EH (cell line): ENCODE measurements at regions not wholly inside any gene's neighbourhood (a gene's known extent, or its start where the extent isn't known, plus 50 kb on each side); places are given as distances from the start of the nearest gene placed in this dataset.

Source experiments
- DNase-seq: peaks from one replicate; pipeline ENCODE4 v3.0.0-alpha.2; 2015; ENCODE audit warnings: low read depth

DNA sequence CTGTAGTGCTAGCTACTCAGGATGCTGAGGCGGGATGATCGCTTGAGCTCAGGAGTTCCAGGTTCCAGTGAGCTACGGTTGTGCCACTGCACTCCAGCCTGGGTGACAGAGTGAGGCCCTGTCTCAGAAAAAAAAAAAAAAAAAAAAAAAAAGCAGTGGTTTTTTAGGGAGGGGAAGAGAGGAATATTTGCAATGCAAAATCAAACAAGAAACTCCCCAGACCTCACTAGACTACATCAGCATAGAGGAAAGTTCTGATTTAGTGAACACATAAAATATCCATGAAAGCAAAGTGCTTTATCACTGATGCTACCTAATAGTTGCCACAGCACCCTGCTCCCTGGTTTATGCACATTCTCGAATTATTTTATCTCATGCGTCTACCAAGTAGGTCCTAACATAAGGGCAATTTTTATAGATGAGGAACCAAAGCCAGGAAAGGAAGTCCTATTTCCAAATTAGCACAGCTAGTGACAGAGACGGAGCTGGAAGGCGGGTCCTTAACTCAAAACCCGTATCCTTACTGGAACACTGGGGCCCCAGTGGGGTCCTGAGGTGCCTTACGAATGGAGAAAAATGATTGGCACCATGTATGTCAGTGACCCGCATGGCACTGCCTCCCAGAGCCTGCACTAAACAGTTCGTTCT, 50.7 kb upstream of the GPR157 start:
- DNase-seq, result no peak

DNA sequence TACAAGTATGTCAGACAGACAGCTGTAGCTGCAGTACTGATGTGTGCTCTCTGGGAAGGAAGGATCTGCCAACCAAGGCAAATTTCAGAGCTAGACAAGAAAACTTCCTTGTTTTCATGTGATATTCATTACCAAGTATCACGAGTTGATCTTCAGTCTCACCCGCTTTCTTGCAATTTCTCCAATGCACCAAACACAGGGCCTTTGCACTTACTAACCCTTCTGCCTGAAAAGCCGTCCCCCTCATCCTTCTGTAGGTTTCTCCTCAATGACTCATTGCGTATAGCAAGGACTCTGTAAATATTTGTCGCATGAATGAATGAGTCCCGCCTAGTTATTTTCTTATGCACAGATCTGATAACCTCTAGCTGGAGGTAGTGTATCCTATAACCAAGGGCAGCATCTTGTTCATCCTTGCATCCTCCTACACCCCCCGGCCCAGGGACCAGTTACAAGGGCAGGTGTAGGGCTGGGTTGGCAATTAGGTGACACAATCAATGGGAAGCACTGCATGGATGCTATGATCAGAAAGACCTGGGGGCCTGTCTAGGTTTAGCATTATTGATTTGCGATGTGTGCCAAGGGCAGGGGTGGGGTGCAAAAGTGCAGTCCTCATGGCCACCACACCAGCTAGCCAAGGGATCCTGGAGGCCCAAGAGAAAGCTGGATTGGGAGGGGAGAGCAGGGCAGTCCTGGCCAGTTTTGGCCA, 51.4 kb upstream of the GPR157 start:
- DNase-seq, result peak; percentile 64

DNA sequence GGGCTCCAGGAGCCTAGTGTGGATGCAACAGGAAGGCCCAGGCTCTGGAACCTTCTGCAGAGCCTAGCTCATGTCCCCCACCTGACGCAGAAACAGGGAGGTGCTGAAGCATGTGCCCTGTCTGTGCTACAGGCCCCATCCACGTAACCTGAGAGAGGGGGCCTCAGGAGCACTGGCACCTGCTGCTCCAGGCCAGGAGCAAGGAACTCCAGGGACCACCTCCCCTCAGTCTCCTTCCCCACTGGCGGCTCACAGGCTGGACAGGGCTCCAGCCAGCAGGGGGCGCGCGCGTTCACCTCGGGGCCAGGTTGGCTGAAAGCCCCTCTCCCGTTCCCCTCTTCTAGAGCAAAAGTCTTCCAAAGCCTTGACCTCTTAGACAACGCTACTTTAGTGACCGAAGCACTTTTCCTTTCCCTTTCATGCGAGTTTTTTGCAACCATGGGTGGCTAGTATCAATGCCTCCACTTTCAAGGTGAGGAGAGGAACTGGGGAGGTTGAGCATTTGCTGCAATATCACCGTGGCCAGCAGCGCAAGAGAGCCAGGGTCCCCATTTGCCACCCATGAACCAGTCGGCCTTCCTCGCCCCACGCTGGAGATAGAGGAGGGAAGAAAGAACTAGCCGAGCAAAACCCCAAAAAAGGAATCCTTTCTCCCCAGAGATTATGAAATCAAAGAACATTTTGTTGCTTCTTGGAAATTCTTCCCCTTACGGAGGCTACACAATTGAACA, 52.4 kb upstream of the GPR157 start:
- peak; percentile 69 for DNase-seq

DNA sequence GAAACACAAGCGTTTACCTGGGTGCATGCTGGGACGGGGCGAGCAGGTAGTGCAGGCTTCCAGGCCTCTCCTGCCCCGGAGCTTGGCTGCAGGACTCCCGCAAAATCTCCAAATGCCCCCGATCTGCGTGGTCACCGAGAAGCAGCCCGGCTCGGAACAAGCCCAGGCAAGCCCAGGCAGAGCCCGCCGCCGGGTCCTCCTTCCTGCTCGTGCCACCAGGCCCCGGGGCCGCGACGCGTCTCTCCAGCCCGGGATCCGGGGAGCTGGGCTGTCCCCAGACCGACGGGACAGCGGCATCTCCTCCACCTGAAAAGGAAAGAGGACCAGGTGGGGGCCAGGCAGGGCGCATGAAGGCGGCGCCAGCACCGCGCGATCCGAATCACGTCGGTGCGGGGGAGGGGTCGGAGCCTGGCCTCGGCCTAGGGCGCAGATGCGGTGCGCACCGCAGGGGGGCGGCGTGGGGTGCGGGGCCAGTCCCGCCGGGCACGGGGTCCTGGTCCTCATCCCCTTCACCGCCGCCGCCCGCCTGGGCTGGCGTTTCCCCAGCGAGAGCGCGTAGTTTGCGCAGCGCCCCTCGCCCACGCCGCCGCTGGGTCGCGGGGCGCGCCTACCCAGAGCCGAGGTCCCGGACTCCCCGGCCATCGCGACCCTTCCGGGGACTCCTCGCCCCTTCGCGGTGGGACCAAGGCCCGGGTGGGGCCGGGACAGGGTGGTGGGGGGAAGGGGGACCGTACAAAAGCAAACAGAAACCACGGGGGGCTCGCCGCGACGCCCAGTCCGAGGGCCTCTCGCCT, 52.4 kb upstream of the H6PD start:
- DNase-seq, result peak; percentile 54

DNA sequence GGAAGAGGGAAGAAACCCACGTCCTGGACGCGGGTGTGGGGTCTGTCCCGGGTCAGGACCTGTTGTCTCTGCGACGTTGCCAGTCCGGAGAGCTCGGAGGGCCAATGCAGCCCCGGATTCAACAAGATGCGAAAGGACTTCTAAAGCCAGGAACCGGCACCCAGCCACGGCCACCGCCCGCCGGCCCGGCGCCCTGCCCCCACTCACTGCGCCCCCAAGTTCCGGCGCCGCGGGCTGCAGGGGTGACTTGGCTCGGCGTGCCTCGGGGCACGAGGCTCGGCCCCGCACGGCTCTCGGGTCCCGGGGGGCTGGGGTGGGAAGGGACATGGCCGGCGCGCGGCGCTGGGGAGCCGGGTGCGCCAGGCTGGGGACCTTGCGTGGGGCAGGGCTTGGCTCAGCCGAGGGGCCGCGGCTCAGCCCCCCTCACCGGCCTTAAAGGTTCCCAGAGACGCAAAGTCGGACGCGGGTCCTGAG, 51.8 kb upstream of the H6PD start:
- DNase-seq, result no peak

DNA sequence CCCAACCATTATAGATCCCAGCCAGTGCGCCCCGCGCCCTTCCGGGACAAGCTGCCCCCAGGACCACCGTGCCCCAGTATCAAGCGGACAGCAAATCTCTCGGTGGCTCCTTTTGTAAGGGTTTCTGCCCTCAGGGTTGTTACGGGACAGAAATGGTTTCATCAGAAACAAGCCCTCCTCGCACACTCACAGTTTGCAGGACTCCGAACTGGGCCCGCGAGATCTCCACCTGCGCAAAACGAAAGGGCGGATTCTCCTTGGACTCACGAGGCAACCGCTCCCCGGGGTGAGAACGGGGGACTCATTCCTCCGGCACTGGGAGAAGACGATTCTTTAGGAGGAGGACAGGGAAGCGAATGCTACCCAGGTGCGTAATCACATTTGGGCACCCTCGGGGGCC, 51.1 kb upstream of the H6PD start:
- no peak for DNase-seq

DNA sequence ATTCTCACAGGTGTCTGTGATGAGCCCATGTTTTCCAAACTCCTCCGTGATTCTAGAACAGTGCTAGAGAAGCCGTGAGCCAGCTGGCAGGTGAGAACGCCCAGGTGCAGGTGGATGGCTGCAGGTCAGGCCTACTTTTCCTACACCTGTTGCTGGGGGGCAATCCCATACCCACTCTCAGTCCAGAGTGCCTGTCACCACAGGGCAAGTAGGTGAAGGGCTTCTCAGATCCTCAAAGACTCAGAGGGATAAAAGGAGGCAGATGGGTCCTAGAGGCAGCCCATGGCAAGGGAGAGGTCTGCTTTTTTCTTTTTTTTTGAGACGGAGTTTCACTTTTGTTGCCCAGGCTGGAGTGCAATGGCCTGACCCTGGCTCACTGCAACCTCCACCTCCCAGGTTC, 50.7 kb upstream of the H6PD start:
- no peak for DNase-seq

DNA sequence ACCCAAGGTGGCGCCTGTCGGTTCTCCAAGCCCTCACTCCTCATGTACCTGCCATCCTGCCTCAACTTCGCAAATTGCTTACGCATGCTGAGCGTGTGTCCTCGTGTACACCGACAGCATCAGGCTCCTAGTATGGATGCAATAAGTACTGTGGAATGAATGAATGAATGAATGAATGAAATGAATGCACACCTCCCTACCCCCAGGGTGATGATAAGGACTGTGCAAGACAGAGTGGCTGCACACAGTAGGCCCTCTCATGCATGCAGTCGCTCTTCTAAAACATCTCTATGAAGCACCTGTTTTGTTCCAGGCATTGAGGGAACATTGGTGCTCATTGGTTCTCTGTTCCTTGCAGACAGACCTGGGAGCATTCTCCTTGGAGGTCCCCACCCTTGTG, 49.8 kb upstream of the H6PD start:
- no peak for DNase-seq
